Endothelial cell of hepatic sinusoid (primary cell): ENCODE measurements at regions not wholly inside any gene's neighbourhood (a gene's known extent, or its start where the extent isn't known, plus 50 kb on each side); places are given as distances from the start of the nearest gene placed in this dataset.
"Not testable (repeated sequence)": the region's sequence is repeated elsewhere in the genome, so short reads cannot be mapped to it uniquely, and the experiment has no call there.

Experiments
- in situ Hi-C: cut with HindIII; loops from 2 replicates; pipeline ENCODE4 v1.10.0; 2017; ENCODE audit warnings: low sequenced_read_pairs

- in situ Hi-C loops = no loop called here
Measured at GRCh38 chr5:135149229-135149955, 115.4 kb upstream of the PITX1 start.

GRCh38 chr5:135147294-135148090 is 113.5 kb upstream of the PITX1 start:
- in situ Hi-C loops = no loop called here

- in situ Hi-C loops = no loop called here
Measured at GRCh38 chr5:135145985-135146384, 112.0 kb upstream of the PITX1 start.

GRCh38 chr5:135143682-135144081 is 109.7 kb upstream of the PITX1 start:
- in situ Hi-C loops = not testable (repeated sequence)

GRCh38 chr5:135141303-135142268 is 107.6 kb upstream of the PITX1 start:
- in situ Hi-C loops = no loop called here

- in situ Hi-C loops = no loop called here
Measured at GRCh38 chr5:135140446-135141204, 106.6 kb upstream of the PITX1 start.

GRCh38 chr5:135139381-135140134 is 105.5 kb upstream of the PITX1 start:
- in situ Hi-C loops = no loop called here

- in situ Hi-C loops = no loop called here
Measured at GRCh38 chr5:135138116-135138850, 104.3 kb upstream of the PITX1 start.

GRCh38 chr5:135137146-135137915 is 103.3 kb upstream of the PITX1 start:
- in situ Hi-C loops = no loop called here

GRCh38 chr5:135136546-135136945 is 102.5 kb upstream of the PITX1 start:
- in situ Hi-C loops = no loop called here

- in situ Hi-C loops = no loop called here
Measured at GRCh38 chr5:135135530-135136226, 101.7 kb upstream of the PITX1 start.

- in situ Hi-C loops = loop anchor here (5.0 kb wide), 1 partner anchor 73 kb away; no protein-coding TSS in a partner anchor
Measured at GRCh38 chr5:135134691-135135381, 100.8 kb upstream of the PITX1 start.

GRCh38 chr5:135133698-135134515 is 99.9 kb upstream of the PITX1 start:
- in situ Hi-C loops = loop anchor here (5.0 kb wide), 1 partner anchor 72 kb away; no protein-coding TSS in a partner anchor

- in situ Hi-C loops = loop anchor here (5.0 kb wide), 1 partner anchor 71 kb away; no protein-coding TSS in a partner anchor
Measured at GRCh38 chr5:135133181-135133580, 99.2 kb upstream of the PITX1 start.

GRCh38 chr5:135131801-135132680 is 98.0 kb upstream of the PITX1 start:
- in situ Hi-C loops = loop anchor here (5.0 kb wide), 1 partner anchor 70 kb away; no protein-coding TSS in a partner anchor
